Sigmoid colon (tissue), 6 donors: ENCODE measurements at regions not wholly inside any gene's neighbourhood (a gene's known extent, or its start where the extent isn't known, plus 50 kb on each side); places are given as distances from the start of the nearest gene placed in this dataset.

Experiments used
- DNase-seq: peaks from one replicate; pipeline ENCODE4 v3.0.0-alpha.2; 2019
- H3K27ac ChIP-seq, 4 donors: fragments of 200-600 bp; sonication (generic); one replicate each; pipeline ENCODE4 v1.5.1; 2016 to 2019; ENCODE audit warnings: mild to moderate bottlenecking in 1 of 4
- H3K27me3 ChIP-seq, 3 donors: fragments of 200-600 bp; sonication (generic); one replicate each; pipeline ENCODE4 v1.5.1; 2019; ENCODE audit warnings: mild to moderate bottlenecking in 1 of 3
- H3K36me3 ChIP-seq, 4 donors: fragments of 200-600 bp; sonication (generic); one replicate each; pipeline ENCODE4 v1.5.1; 2016 to 2019
- H3K4me1 ChIP-seq, 4 donors: fragments of 200-600 bp; sonication (generic); one replicate each; pipeline ENCODE4 v1.5.1; 2017 to 2019
- H3K4me3 ChIP-seq, 4 donors: fragments of 200-600 bp; sonication (generic); one replicate each; pipeline ENCODE4 v1.5.1; 2017 to 2019; ENCODE audit warnings: mild to moderate bottlenecking in 2 of 4, moderate library complexity in 1 of 4
- H3K9me3 ChIP-seq, 4 donors: fragments of 200-600 bp in 3 of 4; sonication (generic) in 3 of 4; one replicate each; pipeline versions ENCODE4 v1.5.1 to v1.6.1; 2013 to 2019
- EP300 ChIP-seq, 4 donors: sonication (generic); formaldehyde crosslinking; IDR thresholded peaks; one replicate each; pipeline ENCODE4 v1.6.1; 2017; ENCODE audit warnings: antibody characterized with exemption in 4 of 4
- POLR2A ChIP-seq, 2 donors: fragments of 450-650 bp; IDR thresholded peaks; one replicate each; pipeline ENCODE4 v1.6.1; 2016; ENCODE audit warnings: antibody characterized with exemption in 2 of 2, mild to moderate bottlenecking in 2 of 2, moderate library complexity in 2 of 2
- POLR2AphosphoS5 ChIP-seq, 4 donors: sonication (generic); formaldehyde crosslinking; IDR thresholded peaks; one replicate each; pipeline ENCODE4 v1.6.1; 2017; ENCODE audit warnings: antibody characterized with exemption in 4 of 4
- WGBS, 2 donors: extraction: QIAGEN DNeasy Blood & Tissue Kit; methylation state at CpG; one replicate each; pipeline ENCODE4 v1.1.7; 2013; 5-methylcytosine and 5-hydroxymethylcytosine counted together
- intact Hi-C: fragments of 100-400 bp; cut with DNase I; formaldehyde crosslinking; loops from one replicate; pipeline ENCODE4 v1.15.1; 2023
- TF ChIP-seq, protein P1 (sequence below), 4 experiments: fragments of 450-650 bp in 3 of 4; fragments of 200-600 bp in 1 of 4; IDR thresholded peaks; one replicate each; pipeline ENCODE4 v1.5.1; 2016 to 2019; ENCODE audit warnings: antibody characterized with exemption in 4 of 4, mild to moderate bottlenecking in 3 of 4, moderate library complexity in 2 of 4
- donor health status: healthy with polysubstance abuse.
- donor health status: healthy.

DNA sequence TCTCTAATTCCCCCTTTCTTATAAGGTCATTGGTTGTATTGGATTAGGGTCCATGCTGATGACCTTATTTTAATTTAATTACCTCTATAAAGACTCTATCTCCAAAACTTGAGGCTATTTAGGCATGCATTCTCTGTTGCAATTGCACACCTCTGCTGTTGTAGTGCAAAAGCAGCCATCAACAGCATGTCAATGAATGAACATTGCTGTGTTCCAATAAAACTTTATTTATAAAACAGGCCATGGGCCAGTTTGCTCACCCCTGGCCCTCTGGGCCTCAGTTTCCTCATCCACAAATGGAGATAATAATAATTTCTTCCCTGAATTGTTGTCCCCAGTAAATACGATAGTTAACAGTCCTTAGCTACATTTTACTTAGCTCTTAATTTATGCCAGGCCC is 100.4 kb upstream of the USP24 start:
- no peak overlapping the region for H3K4me3 ChIP-seq
- no peak for DNase-seq
- H3K27ac ChIP-seq, result no peak overlapping the region
- intact Hi-C loops, result no loop called here
- no peaks in the 10 kb centered on the region for H3K27me3 ChIP-seq
- TF ChIP-seq, protein P1, sequence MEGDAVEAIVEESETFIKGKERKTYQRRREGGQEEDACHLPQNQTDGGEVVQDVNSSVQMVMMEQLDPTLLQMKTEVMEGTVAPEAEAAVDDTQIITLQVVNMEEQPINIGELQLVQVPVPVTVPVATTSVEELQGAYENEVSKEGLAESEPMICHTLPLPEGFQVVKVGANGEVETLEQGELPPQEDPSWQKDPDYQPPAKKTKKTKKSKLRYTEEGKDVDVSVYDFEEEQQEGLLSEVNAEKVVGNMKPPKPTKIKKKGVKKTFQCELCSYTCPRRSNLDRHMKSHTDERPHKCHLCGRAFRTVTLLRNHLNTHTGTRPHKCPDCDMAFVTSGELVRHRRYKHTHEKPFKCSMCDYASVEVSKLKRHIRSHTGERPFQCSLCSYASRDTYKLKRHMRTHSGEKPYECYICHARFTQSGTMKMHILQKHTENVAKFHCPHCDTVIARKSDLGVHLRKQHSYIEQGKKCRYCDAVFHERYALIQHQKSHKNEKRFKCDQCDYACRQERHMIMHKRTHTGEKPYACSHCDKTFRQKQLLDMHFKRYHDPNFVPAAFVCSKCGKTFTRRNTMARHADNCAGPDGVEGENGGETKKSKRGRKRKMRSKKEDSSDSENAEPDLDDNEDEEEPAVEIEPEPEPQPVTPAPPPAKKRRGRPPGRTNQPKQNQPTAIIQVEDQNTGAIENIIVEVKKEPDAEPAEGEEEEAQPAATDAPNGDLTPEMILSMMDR (IDR thresholded peaks at IDR 0.05), result no peak
- no peak for TF ChIP-seq POLR2A (IDR thresholded peaks at IDR 0.05)
- no peaks in the 10 kb centered on the region for H3K9me3 ChIP-seq
- 90 to 97% methylated on average over 1 of the region's 1 CpG for WGBS, 2 donors
- H3K36me3 ChIP-seq, result no peaks in the 10 kb centered on the region
- H3K4me1 ChIP-seq, result peaks cover 0 to 7% (median 0%) of the 10 kb centered on the region in 4 donors

DNA sequence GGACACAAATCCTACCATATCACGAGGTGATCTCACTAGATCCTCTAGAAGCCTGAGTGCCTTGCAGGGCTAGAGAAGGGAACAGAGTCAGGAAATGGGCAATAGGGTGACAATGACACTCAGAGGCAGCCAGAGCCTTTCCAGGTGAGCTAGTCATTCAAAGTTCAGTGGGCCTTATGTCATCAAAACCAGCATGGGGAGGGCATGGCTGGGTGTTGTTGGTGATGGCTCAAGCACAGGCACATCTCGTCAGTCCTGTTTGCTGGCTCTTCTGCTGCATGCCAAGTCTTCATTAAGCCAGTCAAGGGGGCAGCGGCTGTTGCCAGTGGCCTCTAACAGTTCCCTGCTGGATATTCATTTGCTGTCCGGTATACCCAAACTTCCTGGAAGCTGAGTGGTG is 99.6 kb upstream of the USP24 start:
- H3K4me1 ChIP-seq, result peaks cover 0 to 12% (median 0%) of the 10 kb centered on the region in 4 donors
- 82 to 92% methylated on average over 4 of the region's 4 CpGs for WGBS, 2 donors
- no peak for TF ChIP-seq EP300 (IDR thresholded peaks at IDR 0.05)
- no peak for TF ChIP-seq POLR2AphosphoS5 (IDR thresholded peaks at IDR 0.05)
- TF ChIP-seq, protein P1 (IDR thresholded peaks at IDR 0.05), result no peak
- TF ChIP-seq POLR2A (IDR thresholded peaks at IDR 0.05), result no peak

GRCh38 chr1:55313903-55314302 is 98.7 kb upstream of the USP24 start:
- Histone ChIP-seq H3K4me1 (peaks cover 0 to 12% (median 0%) of the 10 kb centered on the region in 4 donors), H3K36me3 (no peaks in the 10 kb centered on the region), H3K9me3 (no peaks in the 10 kb centered on the region), H3K27me3 (no peaks in the 10 kb centered on the region), H3K4me3 (no peak overlapping the region), H3K27ac (no peak overlapping the region)
- 77 to 81% methylated on average over 5 of the region's 5 CpGs for WGBS, 2 donors
- DNase-seq, result no peak
- intact Hi-C loops, result no loop called here
- TF ChIP-seq EP300 (IDR thresholded peaks at IDR 0.05), result no peak

More for the DNA sequence above, 99.6 kb upstream of the USP24 start:
- no peak overlapping the region for H3K27ac ChIP-seq
- no peak overlapping the region for H3K4me3 ChIP-seq
- no peaks in the 10 kb centered on the region for H3K27me3 ChIP-seq
- intact Hi-C loops, result no loop called here
- H3K36me3 ChIP-seq, result no peaks in the 10 kb centered on the region
- no peak for DNase-seq
- H3K9me3 ChIP-seq, result no peaks in the 10 kb centered on the region

DNA sequence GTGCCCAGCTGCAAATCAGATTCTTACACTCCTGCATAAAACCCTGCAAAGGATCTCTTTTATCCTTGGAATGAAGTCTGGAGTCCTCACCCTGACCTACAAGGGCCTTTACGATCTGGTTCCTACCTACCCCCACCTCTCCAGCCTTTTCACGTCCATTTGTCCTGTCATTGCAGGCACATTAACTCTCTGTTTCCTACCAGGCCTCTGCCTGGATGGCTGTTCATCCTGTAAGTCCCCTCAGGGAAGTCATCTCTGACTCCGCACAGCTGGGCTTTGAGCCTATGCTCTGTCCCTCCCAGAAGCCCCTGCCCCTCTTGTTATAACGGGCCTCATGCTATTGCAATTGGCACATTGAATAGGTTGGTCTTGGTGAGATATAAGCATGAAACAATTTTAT is 96.8 kb upstream of the USP24 start:
- no peak overlapping the region for H3K27ac ChIP-seq
- peaks cover 0 to 8% (median 0%) of the 10 kb centered on the region in 4 donors for H3K4me1 ChIP-seq
- no peaks in the 10 kb centered on the region for H3K9me3 ChIP-seq
- no peak for TF ChIP-seq POLR2AphosphoS5 (IDR thresholded peaks at IDR 0.05)
- TF ChIP-seq POLR2A (IDR thresholded peaks at IDR 0.05), result no peak
- TF ChIP-seq, protein P1 (IDR thresholded peaks at IDR 0.05), result no peak
- TF ChIP-seq EP300 (IDR thresholded peaks at IDR 0.05), result no peak
- intact Hi-C loops, result no loop called here
- WGBS, 2 donors, result 89 to 91% methylated on average over 4 of the region's 4 CpGs
- no peak overlapping the region for H3K4me3 ChIP-seq
- H3K36me3 ChIP-seq, result no peaks in the 10 kb centered on the region
- H3K27me3 ChIP-seq, result no peaks in the 10 kb centered on the region
- no peak for DNase-seq

DNA sequence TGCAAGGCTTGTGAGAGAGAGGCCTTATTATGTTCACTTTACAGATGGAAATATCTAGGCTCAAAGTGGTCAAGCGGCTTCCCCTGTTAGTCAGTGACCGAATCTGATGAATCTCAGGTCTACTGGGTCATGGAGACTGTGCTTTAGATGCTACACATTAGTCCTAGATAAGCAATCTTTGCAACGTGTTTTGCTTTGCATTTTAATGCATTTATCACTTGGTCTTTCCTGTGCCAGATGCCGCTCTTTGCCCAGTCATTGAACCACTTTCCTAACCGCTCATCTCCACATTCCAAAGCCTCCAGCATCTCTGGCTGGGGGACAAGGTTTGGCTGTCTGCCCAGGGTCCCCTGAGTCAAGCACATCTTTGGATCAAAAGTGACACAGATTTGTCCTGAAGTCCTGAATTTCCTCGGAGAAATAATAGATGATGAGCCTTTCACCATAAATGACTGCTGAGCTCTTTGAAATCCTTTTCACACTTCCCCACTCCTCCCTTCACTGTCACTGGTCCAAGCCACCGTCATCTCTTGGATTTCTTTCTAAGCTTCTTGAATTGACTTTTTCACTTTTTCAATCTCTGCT is 96.0 kb upstream of the USP24 start:
- DNase-seq, result no peak
- H3K4me1 ChIP-seq, result peaks cover 0 to 8% (median 0%) of the 10 kb centered on the region in 4 donors
- 75 to 79% methylated on average over 7 of the region's 7 CpGs for WGBS, 2 donors
- intact Hi-C loops, result no loop called here
- TF ChIP-seq, protein P1 (IDR thresholded peaks at IDR 0.05), result no peak
- TF ChIP-seq POLR2AphosphoS5 (IDR thresholded peaks at IDR 0.05) (no peak), POLR2A (IDR thresholded peaks at IDR 0.05) (no peak)
- no peaks in the 10 kb centered on the region for H3K27me3 ChIP-seq
- H3K4me3 ChIP-seq, result no peak overlapping the region
- H3K9me3 ChIP-seq, result no peaks in the 10 kb centered on the region
- H3K27ac ChIP-seq, result no peak overlapping the region
- no peaks in the 10 kb centered on the region for H3K36me3 ChIP-seq
